ENCODE measurements at regions not wholly inside any gene's neighbourhood (a gene's known extent, or its start where the extent isn't known, plus 50 kb on each side); places are given as distances from the start of the nearest gene placed in this dataset.

- no peak for TF ChIP-seq SPI1 (IDR thresholded peaks at IDR 0.05; ENCODE audit: borderline replicate concordance, low read depth)
- no peak for TF ChIP-seq REST (IDR thresholded peaks at IDR 0.05; ENCODE audit: insufficient replicate concordance, low read depth)
- TF ChIP-seq, protein P1, sequence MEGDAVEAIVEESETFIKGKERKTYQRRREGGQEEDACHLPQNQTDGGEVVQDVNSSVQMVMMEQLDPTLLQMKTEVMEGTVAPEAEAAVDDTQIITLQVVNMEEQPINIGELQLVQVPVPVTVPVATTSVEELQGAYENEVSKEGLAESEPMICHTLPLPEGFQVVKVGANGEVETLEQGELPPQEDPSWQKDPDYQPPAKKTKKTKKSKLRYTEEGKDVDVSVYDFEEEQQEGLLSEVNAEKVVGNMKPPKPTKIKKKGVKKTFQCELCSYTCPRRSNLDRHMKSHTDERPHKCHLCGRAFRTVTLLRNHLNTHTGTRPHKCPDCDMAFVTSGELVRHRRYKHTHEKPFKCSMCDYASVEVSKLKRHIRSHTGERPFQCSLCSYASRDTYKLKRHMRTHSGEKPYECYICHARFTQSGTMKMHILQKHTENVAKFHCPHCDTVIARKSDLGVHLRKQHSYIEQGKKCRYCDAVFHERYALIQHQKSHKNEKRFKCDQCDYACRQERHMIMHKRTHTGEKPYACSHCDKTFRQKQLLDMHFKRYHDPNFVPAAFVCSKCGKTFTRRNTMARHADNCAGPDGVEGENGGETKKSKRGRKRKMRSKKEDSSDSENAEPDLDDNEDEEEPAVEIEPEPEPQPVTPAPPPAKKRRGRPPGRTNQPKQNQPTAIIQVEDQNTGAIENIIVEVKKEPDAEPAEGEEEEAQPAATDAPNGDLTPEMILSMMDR (IDR thresholded peaks at IDR 0.05; ENCODE audit: insufficient read depth, low read length): no peak
- no peak for TF ChIP-seq GABPA (IDR thresholded peaks at IDR 0.05; ENCODE audit: low read depth)
- TF ChIP-seq POLR2AphosphoS5 (IDR thresholded peaks at IDR 0.05; ENCODE audit: low read depth): no peak
- no peaks in the 10 kb centered on the region for H3K27me3 ChIP-seq (ENCODE audit: insufficient read depth, poor library complexity, severe bottlenecking)
- H3K27ac ChIP-seq (replicated peaks): no peak overlapping the region
- H3K4me3 ChIP-seq (replicated peaks; ENCODE audit: insufficient read depth, low read length): no peak overlapping the region
- DNase-seq (ENCODE audit: low read depth in 1 of 2, low spot score in 1 of 2): no peak
These were observed 194.8 kb downstream of the LMO4 start for GRCh38 chr1:87523466-87523865.

DNA sequence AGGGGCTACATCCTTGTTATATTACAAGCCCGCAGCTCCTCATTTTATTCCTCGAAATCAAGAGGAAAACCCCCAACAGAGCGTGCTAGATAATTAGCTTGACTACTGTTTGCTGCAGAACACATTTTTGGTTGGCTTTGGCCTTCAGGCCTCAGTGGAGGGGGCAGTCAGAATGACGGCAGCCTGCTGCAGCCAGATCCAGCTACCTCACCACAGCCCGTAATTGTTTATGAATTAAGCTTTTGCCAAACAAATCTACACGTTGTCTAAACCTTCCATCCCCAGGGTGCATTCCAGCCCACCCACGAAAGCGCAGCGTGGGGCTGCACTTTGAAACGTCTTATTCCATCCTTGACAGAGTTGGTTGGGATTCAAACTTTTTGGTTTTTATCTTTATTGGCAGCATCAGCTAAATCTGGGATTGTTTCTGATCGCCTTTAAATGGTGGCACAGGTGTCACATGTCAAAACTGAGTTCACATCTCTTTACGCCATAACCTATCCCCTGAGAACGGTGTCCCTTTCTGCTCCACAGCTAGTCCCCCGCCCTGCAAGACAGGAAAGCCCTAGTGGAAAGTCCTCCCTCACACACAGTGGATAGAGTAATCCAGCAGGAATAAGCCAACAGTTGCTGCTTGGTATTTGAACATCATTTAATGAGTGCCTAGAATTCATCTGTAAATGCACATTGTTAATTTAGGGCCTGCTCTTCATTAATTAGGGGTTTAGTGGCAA is 195.5 kb downstream of the LMO4 start:
- Histone ChIP-seq H3K27ac (replicated peaks) (no peak overlapping the region), H3K27me3 (ENCODE audit: insufficient read depth, poor library complexity, severe bottlenecking) (no peaks in the 10 kb centered on the region), H3K4me3 (replicated peaks; ENCODE audit: insufficient read depth, low read length) (no peak overlapping the region)
- DNase-seq (ENCODE audit: low read depth in 1 of 2, low spot score in 1 of 2): no peak
- TF ChIP-seq SPI1 (IDR thresholded peaks at IDR 0.05; ENCODE audit: borderline replicate concordance, low read depth) (no peak), GABPA (IDR thresholded peaks at IDR 0.05; ENCODE audit: low read depth) (no peak), REST (IDR thresholded peaks at IDR 0.05; ENCODE audit: insufficient replicate concordance, low read depth) (no peak), POLR2AphosphoS5 (IDR thresholded peaks at IDR 0.05; ENCODE audit: low read depth) (no peak)
- TF ChIP-seq, protein P1 (IDR thresholded peaks at IDR 0.05; ENCODE audit: insufficient read depth, low read length): no peak

DNA sequence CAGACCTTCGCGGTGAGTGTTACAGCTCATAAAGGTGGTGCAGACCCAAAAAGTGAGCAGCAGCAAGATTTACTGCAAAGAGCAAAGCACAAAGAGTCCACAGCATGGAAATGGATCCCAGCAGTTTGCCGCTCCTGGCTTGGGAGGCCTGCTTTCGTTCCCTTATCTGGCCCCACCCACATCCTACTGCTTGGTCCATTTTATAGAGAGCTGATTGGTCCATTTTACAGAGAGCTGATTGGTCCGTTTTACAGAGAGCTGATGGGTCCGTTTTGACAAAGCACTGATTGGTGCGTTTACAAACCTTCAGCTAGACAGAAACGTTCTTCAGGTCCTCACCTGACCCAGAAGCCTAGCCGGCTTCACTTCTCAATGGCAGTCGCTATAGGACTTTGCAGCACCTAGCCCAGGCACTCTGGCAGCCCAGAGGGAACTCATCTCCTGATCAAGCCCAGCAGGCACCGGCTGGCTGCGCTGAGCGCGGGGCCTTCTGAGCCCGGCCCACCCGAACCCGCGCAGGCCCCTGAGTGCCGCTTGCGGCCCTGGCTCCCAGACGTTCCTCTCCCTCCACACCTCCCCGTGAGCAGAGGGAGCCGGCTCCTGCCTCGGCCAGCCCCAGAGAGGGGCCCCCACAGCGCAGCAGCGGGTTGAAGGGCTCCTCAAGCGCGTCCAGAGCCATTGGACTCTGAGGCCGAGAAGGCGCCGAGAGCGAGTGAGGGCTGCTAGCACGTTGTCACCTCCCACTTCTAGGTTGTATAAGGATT is 200.3 kb downstream of the LMO4 start:
- TF ChIP-seq POLR2AphosphoS5 (IDR thresholded peaks at IDR 0.05; ENCODE audit: low read depth) (no peak), GABPA (IDR thresholded peaks at IDR 0.05; ENCODE audit: low read depth) (no peak), REST (IDR thresholded peaks at IDR 0.05; ENCODE audit: insufficient replicate concordance, low read depth) (no peak), SPI1 (IDR thresholded peaks at IDR 0.05; ENCODE audit: borderline replicate concordance, low read depth) (no peak)
- TF ChIP-seq, protein P1 (IDR thresholded peaks at IDR 0.05; ENCODE audit: insufficient read depth, low read length): no peak
- Histone ChIP-seq H3K27me3 (ENCODE audit: insufficient read depth, poor library complexity, severe bottlenecking) (no peaks in the 10 kb centered on the region), H3K27ac (replicated peaks) (no peak overlapping the region), H3K4me3 (replicated peaks; ENCODE audit: insufficient read depth, low read length) (no peak overlapping the region)
- DNase-seq (ENCODE audit: low read depth in 1 of 2, low spot score in 1 of 2): no peak

Data from HL-60 (cell line).